ENCODE measurements at regions not wholly inside any gene's neighbourhood (a gene's known extent, or its start where the extent isn't known, plus 50 kb on each side); places are given as distances from the start of the nearest gene placed in this dataset.

GRCh38 chr6:113004470-113005270 lies 657.5 kb downstream of the RFPL4B start:
- TF ChIP-seq CTCF (IDR thresholded peaks at IDR 0.05; ENCODE audit: insufficient read depth, low read depth, low read length) = no peak
- DNase-seq (ENCODE audit: low read depth) = no peak
- no peak overlapping the region for H3K4me3 ChIP-seq (ENCODE audit: low read depth, low read length)

GRCh38 chr6:113006494-113006893 lies 659.4 kb downstream of the RFPL4B start:
- no peak for DNase-seq (ENCODE audit: low read depth)
- no peak for TF ChIP-seq CTCF (IDR thresholded peaks at IDR 0.05; ENCODE audit: insufficient read depth, low read depth, low read length)
- H3K4me3 ChIP-seq (ENCODE audit: low read depth, low read length) = no peak overlapping the region

- H3K4me3 ChIP-seq (ENCODE audit: low read depth, low read length) = no peak overlapping the region
- TF ChIP-seq CTCF (IDR thresholded peaks at IDR 0.05; ENCODE audit: insufficient read depth, low read depth, low read length) = no peak
- no peak for DNase-seq (ENCODE audit: low read depth)
These were observed 662.6 kb downstream of the RFPL4B start for GRCh38 chr6:113009682-113010081.

- DNase-seq (ENCODE audit: low read depth) = no peak
- no peak overlapping the region for H3K4me3 ChIP-seq (ENCODE audit: low read depth, low read length)
- no peak for TF ChIP-seq CTCF (IDR thresholded peaks at IDR 0.05; ENCODE audit: insufficient read depth, low read depth, low read length)
These were observed 663.3 kb downstream of the RFPL4B start for GRCh38 chr6:113010196-113010989.

- no peak for DNase-seq (ENCODE audit: low read depth)
- no peak for TF ChIP-seq CTCF (IDR thresholded peaks at IDR 0.05; ENCODE audit: insufficient read depth, low read depth, low read length)
- no peak overlapping the region for H3K4me3 ChIP-seq (ENCODE audit: low read depth, low read length)
These were observed 664.3 kb downstream of the RFPL4B start for GRCh38 chr6:113011389-113011788.

- no peak for TF ChIP-seq CTCF (IDR thresholded peaks at IDR 0.05; ENCODE audit: insufficient read depth, low read depth, low read length)
- DNase-seq (ENCODE audit: low read depth) = peak; percentile 76
- no peak overlapping the region for H3K4me3 ChIP-seq (ENCODE audit: low read depth, low read length)
These were observed 664.7 kb downstream of the RFPL4B start for GRCh38 chr6:113011801-113012200.

All from fibroblast of villous mesenchyme (primary cell).